HG03457 (cell line): ENCODE measurements at regions not wholly inside any gene's neighbourhood (a gene's known extent, or its start where the extent isn't known, plus 50 kb on each side); places are given as distances from the start of the nearest gene placed in this dataset.

Source experiments
- ATAC-seq: cut with Tn5 transposase; IDR thresholded peaks from one replicate; pipeline ENCODE4 v1.9.1; 2021; ENCODE audit warnings: moderate number of reproducible peaks; ENCODE audit not compliant: unreplicated experiment

DNA sequence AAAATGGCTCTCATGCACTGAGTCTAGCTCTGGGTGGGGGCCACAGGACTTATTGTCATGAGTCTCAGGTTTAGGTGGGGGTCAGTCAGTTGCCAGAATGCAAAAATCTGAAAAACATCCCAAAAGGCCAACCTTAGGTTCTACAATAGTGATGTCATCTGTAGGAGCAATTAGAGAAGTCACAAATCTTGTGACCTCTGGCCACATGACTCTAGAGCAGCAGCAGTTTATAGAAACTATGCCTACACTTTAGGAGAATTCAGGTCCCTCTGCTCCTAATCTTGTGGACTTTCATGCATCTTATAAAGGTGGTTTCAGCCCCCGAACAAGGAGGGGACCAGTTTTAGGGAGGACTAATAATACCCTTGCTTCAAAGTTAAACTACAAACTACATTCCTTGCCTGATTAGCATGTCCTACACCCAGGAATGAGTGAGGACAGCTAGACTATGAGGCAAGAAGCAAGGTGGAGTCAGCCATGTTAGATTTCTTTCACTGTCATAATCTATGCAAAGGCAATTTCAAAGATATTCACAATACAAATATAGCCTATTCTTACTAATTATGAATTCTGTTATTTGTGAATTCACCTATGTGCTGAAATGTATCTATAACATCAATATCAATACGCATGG lies 123.5 kb upstream of the ADCY1 start:
- no peak for ATAC-seq

DNA sequence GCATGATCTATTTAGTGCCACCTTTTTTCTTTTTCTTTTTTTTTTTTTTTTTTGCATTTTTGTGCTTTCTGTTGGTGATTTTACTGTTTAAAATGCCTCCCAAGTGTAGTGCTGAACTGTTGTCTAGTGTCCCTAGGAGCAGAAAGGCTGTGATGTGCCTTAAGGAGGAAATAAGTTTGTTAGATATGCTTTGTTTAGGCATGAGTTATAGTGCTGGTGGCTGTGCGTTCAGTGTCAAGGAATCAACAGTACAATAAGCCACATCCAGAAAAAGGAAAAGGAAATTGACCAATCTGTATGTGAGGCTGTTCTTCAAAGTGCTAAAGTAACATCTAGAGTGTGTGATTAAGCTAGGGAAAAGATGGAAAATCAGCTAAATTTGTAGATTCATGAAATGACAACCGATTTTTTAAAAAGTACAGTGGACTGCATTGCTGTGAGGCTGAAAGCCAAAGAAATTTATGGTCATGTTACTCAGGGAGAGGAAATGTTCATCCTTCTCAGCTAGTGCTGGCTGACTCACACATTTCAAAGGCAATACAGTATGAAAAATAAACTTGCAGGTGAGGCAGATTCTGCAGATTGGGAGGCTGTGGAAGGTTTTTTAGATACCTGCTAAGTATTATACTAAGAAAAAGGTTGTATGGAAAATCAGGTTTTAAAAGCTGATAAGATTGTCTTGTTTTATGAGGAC lies 122.7 kb upstream of the ADCY1 start:
- ATAC-seq, result no peak

DNA sequence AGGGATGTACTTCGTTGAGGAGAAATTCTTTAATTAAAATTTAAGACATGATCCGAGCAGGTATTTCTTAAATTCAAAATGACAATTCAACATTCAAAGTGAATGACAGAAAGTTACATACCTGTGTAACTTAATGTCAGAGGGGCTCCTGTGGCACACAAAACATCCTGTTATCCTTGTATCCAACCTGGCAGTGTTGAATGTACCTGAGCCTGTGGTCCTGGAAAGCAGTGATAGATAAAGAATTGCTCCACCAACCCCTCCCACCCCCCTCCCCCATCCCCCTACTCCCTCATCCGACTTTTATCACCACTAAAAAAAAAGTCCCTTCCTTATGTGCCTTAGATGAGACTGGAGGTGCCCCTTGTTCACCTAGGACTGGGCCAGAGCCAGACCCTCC lies 119.4 kb upstream of the ADCY1 start:
- ATAC-seq, result no peak

DNA sequence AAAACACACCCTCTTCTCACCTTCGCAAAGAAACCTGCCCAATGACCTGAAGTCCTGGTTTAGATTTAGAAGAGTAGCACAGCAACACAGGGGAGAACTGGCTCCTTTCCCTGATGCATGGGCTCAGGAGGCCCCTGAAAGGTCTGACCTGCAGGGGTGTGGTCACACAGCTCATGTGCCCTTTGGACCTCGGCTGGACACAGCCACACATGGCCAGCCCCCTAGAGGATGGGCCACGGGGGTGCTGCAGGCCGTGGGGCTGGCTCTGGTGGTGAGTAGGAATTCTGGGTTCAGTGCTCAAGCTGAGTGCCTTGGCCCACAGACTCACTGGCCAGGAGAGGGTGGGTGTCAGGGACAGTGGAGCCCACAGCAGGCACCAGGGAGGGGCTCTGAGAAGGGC lies 118.5 kb upstream of the ADCY1 start:
- ATAC-seq, result no peak

DNA sequence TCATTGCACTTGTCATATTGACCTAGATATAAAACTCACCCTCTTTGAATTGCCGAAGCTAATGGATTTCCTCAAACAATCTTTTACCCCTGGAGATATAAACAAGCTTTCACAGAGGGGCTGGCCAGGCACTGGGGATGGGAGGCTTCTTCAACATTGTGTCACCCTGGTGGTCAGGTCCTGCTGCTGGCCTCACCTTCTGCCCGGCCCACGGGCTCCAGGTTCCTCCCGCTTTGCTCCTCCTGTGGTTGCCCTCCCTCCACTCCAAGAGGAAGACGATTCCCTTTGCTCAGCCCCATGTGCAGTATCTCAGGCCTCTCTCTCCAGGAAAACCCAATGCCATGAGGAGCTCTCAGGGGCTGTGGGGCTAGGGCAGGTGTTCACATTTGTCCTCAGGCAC lies 118.1 kb upstream of the ADCY1 start:
- no peak for ATAC-seq

DNA sequence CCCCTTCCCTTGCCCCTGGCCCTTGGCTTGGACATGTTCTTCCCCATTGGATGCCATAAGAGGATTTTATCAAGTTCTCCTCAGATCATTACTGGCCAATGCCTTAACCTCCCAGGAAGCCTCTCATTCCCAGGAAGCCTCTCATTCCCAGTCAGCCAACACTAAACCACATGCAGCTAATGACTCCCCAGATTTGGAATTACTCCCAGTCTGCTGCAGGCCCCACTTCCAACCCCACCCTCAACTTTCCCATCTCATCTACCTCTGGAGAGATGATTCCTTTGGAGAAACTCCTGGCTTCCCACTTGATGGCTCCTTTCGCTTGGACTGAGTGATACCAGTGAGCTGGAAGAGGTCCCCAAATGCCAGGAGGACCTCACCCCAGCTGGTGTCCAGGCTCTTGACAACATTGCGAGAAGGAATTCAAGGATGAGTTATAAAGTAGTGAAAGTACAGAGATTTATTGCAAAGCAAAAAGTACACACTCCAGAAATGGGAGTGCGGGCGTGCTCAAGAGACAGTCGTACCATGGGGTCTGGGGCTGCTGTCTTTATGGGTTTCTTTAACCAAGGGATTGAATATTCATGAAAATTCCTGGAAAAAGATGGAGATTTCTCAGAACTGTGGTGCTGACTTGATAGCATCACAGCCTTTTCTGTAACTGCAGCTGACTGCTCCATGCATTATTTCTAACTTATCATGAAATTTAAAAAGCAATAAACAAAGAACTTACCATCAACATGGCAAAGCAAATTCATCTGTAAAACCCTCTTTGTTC lies 117.2 kb upstream of the ADCY1 start:
- ATAC-seq, result no peak

DNA sequence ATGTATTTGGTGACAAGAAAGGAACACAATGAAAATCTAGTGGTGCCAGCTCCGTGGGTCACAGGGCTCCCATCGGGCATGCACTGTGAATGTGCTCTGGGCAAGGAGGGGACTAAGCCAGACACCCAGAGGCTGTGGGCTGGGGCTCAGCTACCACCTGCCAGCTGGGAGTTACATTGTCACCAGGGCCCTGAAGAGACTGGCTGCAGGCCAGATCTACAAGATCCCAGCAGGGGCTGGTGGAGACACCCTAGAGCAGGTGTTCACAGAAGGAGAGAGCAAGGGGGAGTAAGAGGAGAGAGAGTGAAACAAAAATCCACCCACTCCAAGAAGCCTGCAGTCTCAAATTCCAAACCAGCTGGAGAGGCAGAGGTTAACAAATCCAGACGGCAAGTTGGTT lies 116.6 kb upstream of the ADCY1 start:
- ATAC-seq, result no peak

DNA sequence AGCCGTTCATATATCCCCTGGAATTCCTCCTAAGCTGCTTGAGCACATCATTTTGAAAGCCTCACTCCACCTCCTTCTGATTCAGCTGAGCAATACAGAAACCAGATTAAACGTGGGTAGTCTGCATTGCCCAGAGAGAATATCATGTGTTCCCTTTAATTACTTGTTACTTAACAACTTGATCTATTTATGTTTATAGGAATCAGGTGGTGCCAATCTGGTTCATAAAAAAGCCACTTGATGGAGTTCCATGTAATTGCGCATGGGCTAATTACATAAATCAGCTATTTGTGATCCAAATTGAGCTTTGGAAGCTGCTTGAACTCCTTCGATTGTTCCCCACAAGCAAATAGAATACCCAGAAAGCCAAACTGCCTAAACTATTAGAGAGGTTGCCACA lies 114.7 kb upstream of the ADCY1 start:
- ATAC-seq, result no peak

DNA sequence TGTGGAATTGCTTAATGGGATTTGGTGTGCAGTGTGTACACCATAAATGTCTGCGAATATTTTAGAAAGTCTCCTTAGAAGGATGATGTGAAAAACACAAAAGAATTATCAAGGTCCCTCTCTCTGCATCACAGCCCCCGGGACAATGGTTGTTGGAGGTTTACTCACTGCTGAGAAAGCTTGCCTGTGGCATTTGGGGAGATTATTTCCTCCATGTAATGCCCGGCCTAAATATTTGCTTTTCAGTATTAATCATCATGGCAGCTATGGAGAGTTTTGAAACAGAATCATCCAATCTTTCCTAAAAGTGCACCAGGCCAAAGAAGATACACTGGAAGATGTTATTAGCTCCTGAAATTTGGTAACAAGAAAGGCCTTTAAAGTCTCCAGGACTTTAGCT lies 113.8 kb upstream of the ADCY1 start:
- ATAC-seq, result no peak

DNA sequence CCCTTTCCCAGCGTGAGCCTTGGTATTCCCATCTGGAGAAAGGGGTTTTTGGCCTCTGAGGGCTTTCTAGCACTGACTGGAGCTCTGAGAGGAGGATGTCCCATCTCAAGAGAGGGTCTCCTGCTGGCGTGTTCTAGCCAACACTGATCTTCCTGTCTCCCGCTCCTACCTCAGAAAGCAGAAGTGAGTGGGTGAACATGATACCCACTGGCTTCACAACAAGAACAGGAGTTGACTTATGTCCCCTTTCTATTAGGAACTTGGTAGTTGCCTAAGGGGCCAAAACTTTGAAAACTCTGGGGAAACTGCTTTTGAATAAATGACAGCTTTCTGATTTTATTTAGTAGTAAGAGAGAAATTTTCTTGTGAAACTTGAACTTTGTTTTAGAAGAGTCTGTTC lies 113.1 kb upstream of the ADCY1 start:
- ATAC-seq, result no peak

DNA sequence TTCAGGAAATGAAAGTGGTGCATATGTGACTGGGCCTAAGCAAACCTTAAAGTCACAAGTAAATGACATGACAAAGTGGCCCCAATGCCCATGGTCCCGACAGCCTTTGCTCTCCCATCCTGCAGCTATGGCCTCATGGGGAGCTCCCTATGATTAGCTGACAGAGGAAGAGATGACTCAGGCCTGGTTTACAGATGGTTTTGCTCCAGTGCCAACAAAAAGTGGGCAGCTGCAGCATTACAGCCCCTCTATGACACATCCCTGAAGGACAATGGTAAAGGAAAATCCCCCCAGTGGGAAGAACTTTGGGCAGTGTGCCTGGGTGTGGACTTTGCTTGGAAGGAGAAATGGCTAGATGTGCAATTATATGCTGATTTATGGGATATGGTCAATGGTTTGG lies 105.1 kb upstream of the ADCY1 start:
- no peak for ATAC-seq

DNA sequence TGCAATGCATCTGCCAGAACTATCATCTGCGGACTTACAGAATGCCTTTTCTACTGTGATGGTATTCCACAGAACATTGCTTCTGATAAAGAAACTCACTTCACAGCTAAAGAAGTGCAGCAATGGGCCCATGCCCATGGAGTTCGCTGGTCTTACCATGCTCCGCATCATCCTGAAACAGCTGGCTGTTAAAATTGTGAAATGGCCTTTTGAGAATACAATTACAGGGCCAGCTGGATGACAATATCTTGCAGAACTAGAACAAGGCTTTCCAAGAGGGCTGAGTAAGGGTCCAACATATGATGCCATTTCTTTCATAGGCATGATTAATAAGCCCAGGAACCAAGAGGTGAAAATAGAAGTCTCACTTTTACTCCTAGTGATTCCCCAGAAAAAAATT lies 104.1 kb upstream of the ADCY1 start:
- ATAC-seq, result no peak

DNA sequence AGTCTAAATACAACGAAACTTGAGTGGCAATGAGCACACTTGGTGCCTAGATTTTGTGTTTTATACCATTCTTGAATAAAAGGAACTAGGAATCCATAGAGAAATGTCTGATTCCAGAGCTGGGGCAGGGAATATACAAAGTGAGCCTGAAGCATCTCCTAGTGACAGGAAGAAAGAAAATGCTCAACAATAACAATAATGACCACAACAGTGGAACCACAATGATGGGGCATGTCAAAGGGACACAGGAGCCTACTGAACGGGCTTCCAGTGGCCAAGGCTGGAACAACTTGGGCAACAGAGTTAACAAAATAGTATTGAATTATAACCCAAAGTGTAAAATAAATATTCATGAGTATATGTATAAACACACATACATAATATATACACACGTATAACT lies 94.4 kb upstream of the ADCY1 start:
- no peak for ATAC-seq

DNA sequence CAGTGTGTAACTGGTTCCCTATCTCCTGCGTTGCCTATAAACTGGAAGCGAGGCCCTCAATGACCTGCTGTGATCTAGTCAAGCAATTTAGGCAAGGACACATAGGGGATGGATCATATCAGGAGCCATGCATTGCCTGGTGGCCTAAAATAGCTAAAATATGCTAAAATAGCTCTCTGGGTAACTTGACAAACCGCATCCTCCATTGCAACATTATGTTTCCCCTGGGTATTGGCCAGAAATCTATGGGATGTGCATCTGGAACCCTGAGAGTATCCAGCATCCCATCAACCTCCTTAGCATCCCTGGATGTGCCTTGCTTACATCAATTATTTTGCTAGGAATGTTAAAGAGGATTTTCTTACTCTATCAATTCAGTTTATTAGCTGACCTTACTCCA lies 91.7 kb upstream of the ADCY1 start:
- ATAC-seq, result no peak

DNA sequence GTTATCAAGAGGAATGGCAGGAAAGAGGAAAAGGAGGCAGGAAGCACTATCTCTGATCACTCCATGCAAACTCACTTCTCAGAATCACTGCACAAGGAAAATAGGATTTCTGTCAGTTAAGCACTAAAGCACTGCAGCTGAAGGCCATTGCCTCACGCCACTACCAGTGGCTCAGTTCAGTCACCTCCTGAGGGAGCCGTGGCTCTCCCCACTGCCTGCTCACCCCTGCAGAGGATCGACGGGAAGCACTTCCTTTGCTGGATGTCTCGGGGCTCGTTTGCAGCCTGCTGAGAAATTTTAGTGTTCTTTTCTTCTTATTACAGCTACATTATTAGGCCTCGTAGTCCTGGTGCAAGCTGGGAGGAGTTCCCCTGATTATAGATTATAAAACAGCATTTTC lies 90.1 kb upstream of the ADCY1 start:
- no peak for ATAC-seq

DNA sequence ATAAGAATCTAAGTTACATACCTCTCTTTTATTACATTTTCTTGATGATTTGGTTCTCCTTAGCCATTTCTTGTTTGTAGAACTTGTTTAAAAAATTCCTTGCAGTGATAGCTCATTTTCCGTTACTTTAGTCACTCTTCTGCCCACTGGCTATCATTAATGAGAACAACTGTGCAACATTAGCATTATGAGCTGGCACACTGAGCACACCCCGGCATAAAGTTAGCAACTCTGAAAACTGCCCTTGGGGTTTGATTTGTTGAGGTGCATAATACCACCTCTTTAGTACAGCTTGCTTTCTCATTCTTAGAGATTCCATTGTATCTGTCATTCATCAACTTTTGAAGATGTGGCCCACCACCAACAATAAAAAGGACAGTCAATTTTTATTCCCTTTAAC lies 87.6 kb upstream of the ADCY1 start:
- no peak for ATAC-seq

DNA sequence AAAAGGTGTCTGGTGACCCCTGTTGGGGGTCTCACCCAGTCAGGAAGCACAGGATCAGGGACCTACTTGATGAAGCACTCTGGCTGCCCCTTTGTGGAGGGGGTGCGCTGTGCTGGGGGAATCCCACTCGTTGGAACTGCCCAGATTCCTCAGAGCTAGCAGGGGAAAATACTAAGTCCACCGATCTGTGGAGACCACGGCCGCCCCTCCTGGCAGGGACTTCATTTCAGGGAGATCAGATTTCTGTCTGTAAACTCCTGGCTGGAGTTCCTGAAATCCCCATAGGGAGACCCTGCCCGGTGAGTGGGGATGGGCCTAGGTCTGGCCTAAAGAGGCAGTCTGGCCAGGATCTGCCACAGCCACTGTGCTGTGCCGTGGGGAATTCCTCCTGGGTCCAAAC lies 79.3 kb upstream of the ADCY1 start:
- no peak for ATAC-seq

DNA sequence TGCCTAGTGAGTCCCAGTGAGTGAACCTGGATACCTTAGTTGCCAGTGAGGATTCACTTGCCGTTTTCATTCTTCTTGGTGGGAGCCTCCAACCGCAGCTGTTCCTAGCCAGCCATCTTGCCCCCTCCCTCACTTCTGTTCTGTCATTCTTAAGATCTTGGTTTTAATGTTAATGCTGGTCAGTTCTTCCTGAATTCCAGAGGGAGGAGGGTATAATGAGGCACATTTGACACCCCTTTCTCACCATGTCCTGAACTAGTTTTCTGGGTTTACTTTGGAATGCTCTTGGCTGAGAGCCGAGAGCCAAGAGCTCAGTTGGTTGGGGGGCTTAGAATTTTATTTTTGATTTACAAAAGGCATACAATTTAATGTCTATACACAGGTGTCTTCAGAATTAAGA lies 78.5 kb upstream of the ADCY1 start:
- ATAC-seq, result no peak

DNA sequence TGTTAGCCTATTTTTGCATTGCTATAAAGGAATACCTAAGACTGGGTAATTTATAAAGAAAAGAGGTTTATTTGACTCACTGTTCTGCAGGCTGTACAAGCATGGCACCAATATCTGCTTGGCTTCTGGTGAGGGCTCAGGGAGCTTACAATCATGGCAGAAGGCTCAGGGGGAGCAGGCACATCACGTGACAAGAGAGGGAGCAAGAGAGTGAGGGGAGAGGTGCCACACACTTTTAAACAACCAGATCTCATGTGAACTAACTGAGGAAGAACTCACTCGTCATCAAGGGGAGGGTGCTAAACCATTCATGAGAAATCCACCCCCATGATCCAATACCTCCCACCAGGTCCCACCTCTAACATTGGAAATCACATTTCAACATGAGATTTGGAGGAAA lies 73.9 kb upstream of the ADCY1 start:
- ATAC-seq, result no peak

DNA sequence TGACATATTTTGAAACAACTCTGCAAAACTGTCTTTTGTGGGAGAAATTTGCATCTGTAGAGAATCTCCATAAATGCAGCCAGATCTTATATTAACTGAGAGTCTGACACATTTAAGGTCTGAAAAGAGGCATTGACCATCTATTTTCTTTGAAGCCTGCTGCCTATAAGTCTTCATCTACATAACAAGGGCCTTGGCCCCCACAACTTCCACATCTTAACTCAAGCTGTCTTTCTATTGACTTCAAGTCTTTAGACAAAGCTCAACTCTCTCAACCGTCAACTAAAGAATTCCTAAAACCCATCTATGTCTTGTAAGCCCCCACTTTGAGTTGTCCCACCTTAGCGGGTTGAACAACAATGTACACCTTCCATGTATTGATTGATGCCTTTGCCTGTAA lies 72.4 kb upstream of the ADCY1 start:
- no peak for ATAC-seq

DNA sequence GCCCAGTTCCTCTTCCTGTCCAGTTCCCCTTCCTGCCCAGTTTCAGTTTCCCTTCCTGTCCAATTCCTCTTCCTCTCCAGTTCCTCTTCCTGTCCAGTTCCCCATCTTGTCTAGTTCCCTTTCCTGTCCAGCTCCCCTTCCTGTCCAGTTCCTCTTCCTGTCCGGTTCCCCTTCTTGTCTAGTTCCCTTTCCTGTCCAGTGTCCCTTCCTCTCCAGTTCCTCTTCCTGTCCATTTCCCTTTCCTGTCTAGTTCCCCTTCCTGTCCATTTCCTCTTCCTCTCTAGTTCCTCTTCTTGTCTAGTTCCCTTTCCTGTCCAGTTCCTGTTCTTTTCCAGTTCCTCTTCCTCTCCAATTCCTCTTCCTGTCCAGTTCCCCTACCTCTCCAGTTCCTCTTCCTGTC lies 68.1 kb upstream of the ADCY1 start:
- ATAC-seq, result no peak

DNA sequence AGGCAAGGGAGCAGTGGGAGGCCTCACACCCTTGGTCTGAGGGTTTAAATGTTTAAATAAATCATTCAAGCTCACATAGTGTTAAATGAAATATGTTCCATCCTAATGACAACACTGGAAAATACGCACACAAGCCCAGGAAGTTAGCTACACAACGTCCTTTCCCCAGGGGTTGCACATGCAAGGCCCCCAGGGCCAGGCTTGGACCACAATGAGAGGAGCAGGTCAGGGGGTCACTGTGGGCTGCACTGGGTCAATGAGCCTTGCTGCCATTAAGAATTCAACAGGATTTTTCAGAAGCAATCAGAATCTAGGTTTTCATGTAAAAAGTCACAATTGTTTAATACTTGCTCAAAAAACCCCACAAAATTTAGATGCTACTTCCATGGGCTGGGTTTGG lies 64.9 kb upstream of the ADCY1 start:
- no peak for ATAC-seq
